ENCODE measurements at regions not wholly inside any gene's neighbourhood (a gene's known extent, or its start where the extent isn't known, plus 50 kb on each side); places are given as distances from the start of the nearest gene placed in this dataset.
"Not testable (repeated sequence)": the region's sequence is repeated elsewhere in the genome, so short reads cannot be mapped to it uniquely, and the experiment has no call there.

GRCh38 chr2:80931820-80932219, 627.3 kb upstream of the LRRTM1 start:
- in situ Hi-C loops (cut with MboI); intact Hi-C loops (cut with micrococcal nuclease); H3K79me2 ChIP-seq (ENCODE audit: control insufficient read depth, insufficient read depth, low read length); DNase-seq (ENCODE audit: extremely low read depth in 1 of 4, low spot score in 3 of 4); H3K9ac ChIP-seq (ENCODE audit: insufficient read depth in 1 of 2, low read depth in 2 of 2, low read length in 2 of 2); H3K4me2 ChIP-seq (ENCODE audit: insufficient read depth, low read length); H3K27ac ChIP-seq (ENCODE audit: extremely low read depth, low read depth, low read length); H4K20me1 ChIP-seq (replicated peaks; ENCODE audit: control insufficient read depth, insufficient read depth, low read length); H3K4me3 ChIP-seq; H3K4me1 ChIP-seq (replicated peaks in 1 of 2; ENCODE audit: control insufficient read depth in 2 of 2, insufficient read depth in 2 of 2, low read length in 2 of 2); ATAC-seq; CTCF ChIA-PET (ENCODE audit: low intra/inter-chr PET ratio); H3K36me3 ChIP-seq (ENCODE audit: control insufficient read depth, insufficient read depth, low read length); H3K9me3 ChIP-seq (replicated peaks; ENCODE audit: control insufficient read depth, insufficient read depth, low read depth, low read length); BruUV-seq (replicated peaks); H3K27me3 ChIP-seq (ENCODE audit: control insufficient read depth in 2 of 2, insufficient read depth in 2 of 2, low read length in 2 of 2); FAIRE-seq; H3K9me1 ChIP-seq (ENCODE audit: control insufficient read depth, insufficient read depth, low read length); POLR2A ChIA-PET; H2AFZ ChIP-seq (ENCODE audit: low read depth, low read length): not testable (repeated sequence)
- TF ChIP-seq ZBTB11 (CRISPR knock-in tag; IDR thresholded peaks at IDR 0.05) (peak in 1 of 3 experiments; percentile 67; a peak in 2 of 6 replicates), NFIX (CRISPR knock-in tag; IDR thresholded peaks at IDR 0.05; ENCODE audit: low read depth) (0 out of 2 replicates have a peak, but pooled peaks have one; percentile 3), ZNF408 (CRISPR knock-in tag; IDR thresholded peaks at IDR 0.05; ENCODE audit: low read depth) (peak; percentile 89; the same call in 1 of the 2 replicates), MTF1 (CRISPR knock-in tag; IDR thresholded peaks at IDR 0.05; ENCODE audit: borderline replicate concordance) (0 out of 2 replicates have a peak, but pooled peaks have one; percentile 31)
- WGBS (ENCODE audit: insufficient coverage, low coverage, missing lambda C conversion rate) = 65% methylated on average over 6 of the region's 6 CpGs
